ENCODE measurements at regions not wholly inside any gene's neighbourhood (a gene's known extent, or its start where the extent isn't known, plus 50 kb on each side); places are given as distances from the start of the nearest gene placed in this dataset.

DNA sequence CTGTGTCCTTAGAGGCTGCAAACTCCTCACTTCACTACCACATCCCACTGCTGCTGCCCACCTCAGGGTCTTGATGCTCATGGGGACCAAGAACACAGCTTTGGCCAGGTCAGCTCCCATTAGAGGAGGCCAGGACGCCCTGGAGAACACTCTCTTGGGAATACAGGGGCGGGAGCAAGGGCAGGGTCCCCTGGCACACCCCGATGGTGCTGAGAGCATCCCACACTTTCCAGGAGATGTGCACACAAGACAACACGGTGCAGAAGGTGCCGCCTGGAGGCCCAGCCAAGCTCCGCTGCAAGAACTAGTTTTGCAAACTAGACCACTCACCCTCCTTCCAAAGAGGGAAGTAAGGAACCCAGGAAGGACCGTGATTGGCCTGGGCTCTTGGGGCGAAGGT lies 304.4 kb upstream of the SALL3 start:
- DNase-seq (ENCODE audit: low read depth in 4 of 4, low spot score in 3 of 4), result no peak

- no peak for DNase-seq (ENCODE audit: low read depth in 4 of 4, low spot score in 3 of 4)
Measured at GRCh38 chr18:78676622-78677482, 302.8 kb upstream of the SALL3 start.

GRCh38 chr18:78677483-78678317 lies 301.9 kb upstream of the SALL3 start:
- DNase-seq (ENCODE audit: low read depth in 4 of 4, low spot score in 3 of 4), result no peak

DNA sequence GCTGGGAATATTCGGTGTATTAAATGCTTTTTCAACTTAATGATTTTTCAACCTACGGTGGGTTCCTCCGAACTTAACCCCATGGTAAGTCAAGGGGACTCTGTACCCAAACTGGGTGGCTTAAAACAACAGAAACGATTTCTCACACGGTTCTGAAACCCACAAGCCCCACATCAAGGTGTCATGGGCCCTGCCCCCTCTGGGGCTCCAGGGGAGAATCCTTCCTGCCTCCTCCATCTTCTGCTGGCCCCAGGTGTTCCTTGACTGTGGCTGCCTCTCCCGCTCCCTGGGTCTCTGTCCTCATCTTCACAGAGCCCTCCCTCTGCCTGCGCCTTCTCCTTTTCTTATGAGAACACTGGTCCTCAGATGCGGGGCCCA lies 301.3 kb upstream of the SALL3 start:
- no peak for DNase-seq (ENCODE audit: low read depth in 4 of 4, low spot score in 3 of 4)

- DNase-seq (ENCODE audit: low read depth in 4 of 4, low spot score in 3 of 4), result no peak
Measured at GRCh38 chr18:78679031-78679430, 300.6 kb upstream of the SALL3 start.

DNA sequence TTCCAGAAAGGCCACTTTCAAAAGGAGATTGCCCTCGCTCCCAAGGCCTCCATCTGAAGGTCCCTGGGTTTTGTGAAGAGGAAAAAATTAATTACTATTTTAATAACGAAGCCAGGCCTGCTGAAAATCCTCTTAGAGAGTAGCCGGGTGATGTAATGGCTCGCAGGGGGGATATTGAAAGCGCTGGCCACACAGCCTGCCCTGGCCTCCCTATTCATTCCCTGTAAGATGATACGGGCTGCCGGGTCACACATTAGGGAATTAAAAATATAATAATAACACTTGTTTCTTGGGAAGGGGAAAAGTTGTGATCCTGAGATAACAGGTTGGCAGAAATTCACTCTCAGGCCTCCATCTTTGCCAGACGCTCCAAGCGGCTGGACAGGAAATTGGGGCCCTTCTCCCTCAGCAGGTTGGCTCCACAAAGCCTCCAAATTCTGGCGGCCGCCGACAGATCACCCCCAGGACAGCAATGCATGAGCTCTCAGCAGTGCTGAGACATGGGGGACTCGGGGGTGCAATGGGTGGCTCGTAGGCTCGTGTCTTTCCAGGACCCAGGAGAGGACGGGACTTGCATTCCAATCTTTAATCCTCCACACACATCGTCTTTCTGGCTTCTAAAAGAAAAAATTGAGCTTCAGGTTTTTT lies 299.9 kb upstream of the SALL3 start:
- no peak for DNase-seq (ENCODE audit: low read depth in 4 of 4, low spot score in 3 of 4)

GRCh38 chr18:78681396-78681795 lies 298.2 kb upstream of the SALL3 start:
- no peak for DNase-seq (ENCODE audit: low read depth in 4 of 4, low spot score in 3 of 4)

DNA sequence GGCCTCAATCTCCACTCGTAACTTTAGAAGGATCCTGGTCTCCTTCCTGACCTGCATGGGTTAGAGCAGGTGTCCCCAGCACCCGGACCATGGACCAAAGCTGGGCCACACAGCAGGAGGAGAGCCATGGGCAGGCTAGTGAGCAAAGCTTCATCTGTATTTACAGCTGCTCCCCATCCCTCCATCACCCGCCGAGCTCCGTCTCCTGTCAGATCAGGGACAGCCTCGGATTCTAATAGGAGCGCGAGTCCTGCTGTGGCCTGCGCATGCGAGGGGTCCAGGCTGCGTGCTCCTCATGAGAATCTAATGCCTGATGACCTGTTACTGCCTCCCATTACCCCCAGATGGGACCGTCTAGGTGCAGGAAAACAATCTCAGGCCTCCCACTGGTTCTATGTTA lies 297.7 kb upstream of the SALL3 start:
- DNase-seq (ENCODE audit: low read depth in 4 of 4, low spot score in 3 of 4), result no peak

GRCh38 chr18:78682716-78683115 lies 296.9 kb upstream of the SALL3 start:
- no peak for DNase-seq (ENCODE audit: low read depth in 4 of 4, low spot score in 3 of 4)

- DNase-seq (ENCODE audit: low read depth in 4 of 4, low spot score in 3 of 4), result no peak
Measured at GRCh38 chr18:78683191-78684010, 296.2 kb upstream of the SALL3 start.

GRCh38 chr18:78685250-78685979 lies 294.2 kb upstream of the SALL3 start:
- no peak for DNase-seq (ENCODE audit: low read depth in 4 of 4, low spot score in 3 of 4)

DNA sequence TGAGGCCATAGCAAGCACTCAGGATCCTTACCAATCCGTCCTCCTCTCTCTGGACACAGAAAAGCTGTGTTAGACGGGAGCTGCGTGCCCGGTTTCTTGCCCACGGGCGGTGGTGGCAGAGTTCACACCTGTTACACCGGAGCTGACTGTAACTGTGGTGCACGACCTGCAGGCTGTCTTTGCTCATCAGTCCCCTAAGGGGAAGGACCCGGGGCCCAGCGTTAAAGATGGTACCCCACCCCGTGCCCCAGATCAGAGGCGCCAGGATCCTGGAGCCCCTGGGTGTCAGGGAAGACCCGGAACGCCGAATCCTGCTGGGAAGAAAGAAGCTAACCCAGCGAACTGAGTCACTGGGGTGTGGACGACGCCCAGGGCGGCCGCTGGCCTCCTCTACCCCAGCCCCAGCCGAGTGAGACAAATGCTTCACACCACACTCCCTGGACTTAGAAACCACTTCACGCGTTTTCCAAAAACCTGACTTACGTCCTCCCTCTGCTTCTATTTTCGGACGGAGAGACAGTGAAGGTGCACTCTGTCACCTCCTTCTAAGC lies 293.6 kb upstream of the SALL3 start:
- DNase-seq (ENCODE audit: low read depth in 4 of 4, low spot score in 3 of 4), result no peak

GRCh38 chr18:78686976-78687685 lies 292.5 kb upstream of the SALL3 start:
- DNase-seq (ENCODE audit: low read depth in 4 of 4, low spot score in 3 of 4), result no peak

DNA sequence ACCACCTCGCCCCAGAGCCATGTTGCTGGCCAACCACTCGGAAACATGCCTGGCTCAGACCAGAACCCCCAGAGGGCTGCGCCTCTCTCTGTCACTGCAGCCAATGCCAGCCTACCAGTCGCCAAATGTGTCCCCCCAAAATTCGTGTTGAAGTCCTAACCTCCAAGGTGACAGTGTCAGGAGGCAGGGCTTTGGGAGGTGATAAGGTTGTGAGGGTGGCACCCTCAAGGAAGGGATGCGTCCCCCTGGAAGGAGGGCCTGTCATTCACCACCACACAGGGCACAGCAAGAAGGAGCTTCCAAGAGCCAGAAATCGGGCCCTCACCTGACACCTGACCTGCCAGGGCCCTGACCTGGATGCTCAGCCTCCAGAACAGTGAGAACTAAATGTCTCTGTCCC lies 291.9 kb upstream of the SALL3 start:
- no peak for DNase-seq (ENCODE audit: low read depth in 4 of 4, low spot score in 3 of 4)

GRCh38 chr18:78688249-78688648 lies 291.4 kb upstream of the SALL3 start:
- DNase-seq (ENCODE audit: low read depth in 4 of 4, low spot score in 3 of 4), result no peak

GRCh38 chr18:78688916-78689315 lies 290.7 kb upstream of the SALL3 start:
- DNase-seq (ENCODE audit: low read depth in 4 of 4, low spot score in 3 of 4), result no peak

DNA sequence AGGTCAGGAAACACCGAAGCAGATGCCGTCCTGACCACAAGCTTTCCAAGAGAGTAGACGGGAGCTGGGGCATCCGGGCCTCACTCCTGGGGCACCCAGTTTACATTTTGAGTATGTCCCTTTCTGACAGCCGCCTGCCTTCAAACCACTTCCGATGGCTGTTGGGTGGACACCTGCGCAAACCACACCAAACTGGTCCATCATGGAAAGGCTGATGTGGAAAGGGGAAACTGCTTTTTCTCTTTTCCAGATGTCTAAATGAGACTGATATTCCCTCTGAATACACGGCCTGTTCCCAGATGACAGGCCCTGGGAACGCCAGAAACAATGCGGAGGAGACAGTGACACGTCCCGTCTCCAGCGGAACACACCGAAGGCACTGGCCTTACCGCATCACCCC lies 290.0 kb upstream of the SALL3 start:
- no peak for DNase-seq (ENCODE audit: low read depth in 4 of 4, low spot score in 3 of 4)

DNA sequence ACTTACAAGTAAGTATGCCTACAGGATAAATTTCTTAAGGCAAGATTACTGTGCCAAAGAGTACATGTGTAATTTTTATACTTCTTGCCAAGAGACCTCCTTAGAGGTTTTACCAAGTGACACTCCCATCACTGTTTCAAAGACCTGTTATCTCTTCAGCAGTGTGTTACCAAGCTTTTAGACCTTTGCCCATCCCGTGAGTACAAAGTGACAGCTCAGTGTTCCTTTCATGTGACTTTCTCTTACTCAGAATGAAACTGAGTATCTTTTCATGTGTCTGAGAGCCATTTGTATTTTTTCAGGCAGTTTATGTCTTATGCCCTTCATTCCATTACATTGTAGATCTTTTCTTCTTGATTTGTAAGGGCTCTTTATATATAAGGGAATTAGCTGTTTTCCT lies 287.5 kb upstream of the SALL3 start:
- DNase-seq (ENCODE audit: low read depth in 4 of 4, low spot score in 3 of 4), result no peak

DNA sequence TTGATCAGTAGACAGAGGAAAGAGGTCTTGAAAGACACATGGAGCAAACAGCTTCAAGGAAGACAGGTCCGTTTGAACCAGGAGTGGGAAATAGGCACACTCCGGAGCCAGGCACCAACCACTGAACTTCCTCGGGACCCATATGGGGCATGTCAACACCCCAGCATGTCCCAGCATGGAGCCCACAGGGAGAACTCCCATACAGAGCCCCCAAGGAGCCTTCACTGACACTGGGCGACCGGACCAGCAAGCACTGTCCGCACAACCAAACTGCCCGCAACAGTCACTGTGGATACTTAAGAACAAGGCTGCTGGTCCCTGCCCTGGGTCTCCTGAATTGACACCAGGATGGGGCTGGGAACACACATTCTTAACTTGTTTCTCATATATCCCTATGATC lies 286.2 kb upstream of the SALL3 start:
- DNase-seq (ENCODE audit: low read depth in 4 of 4, low spot score in 3 of 4), result no peak
